ENCODE measurements at regions not wholly inside any gene's neighbourhood (a gene's known extent, or its start where the extent isn't known, plus 50 kb on each side); places are given as distances from the start of the nearest gene placed in this dataset.

DNA sequence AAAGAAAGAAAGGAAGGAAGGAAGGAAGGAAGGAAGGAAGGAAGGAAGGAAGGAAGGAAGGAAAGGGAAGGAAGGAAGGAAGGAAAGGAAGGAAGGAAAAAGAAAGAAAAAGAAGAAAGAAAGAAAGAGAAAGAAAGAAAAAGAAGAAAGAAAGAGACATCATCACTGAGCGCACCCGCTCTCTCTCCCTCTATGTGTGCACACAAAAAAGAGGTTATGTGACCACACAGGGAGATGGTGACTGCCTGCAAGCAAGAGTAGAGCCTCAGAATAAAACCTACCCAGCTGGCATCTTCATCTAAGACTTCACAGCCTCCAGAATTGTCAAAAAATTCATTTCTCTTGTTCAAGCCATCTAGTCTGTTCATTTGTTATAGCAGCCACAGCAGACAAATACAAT is 1307.4 kb upstream of the ACVR2A start:
- no peak for TF ChIP-seq PATZ1 (CRISPR knock-in tag; IDR thresholded peaks at IDR 0.05; ENCODE audit: borderline replicate concordance)
- TF ChIP-seq ESRRG (CRISPR knock-in tag; IDR thresholded peaks at IDR 0.05): no peak
- no peak for TF ChIP-seq ZFP30 (CRISPR knock-in tag; IDR thresholded peaks at IDR 0.05)
- TF ChIP-seq POU6F1 (CRISPR knock-in tag; IDR thresholded peaks at IDR 0.05; ENCODE audit: borderline replicate concordance, low read depth): no peak
- no peak for TF ChIP-seq ISL1 (CRISPR knock-in tag; IDR thresholded peaks at IDR 0.05)
- TF ChIP-seq PPARA (CRISPR knock-in tag; IDR thresholded peaks at IDR 0.05; ENCODE audit: borderline replicate concordance): no peak
